ENCODE measurements at regions not wholly inside any gene's neighbourhood (a gene's known extent, or its start where the extent isn't known, plus 50 kb on each side); places are given as distances from the start of the nearest gene placed in this dataset.

GRCh38 chr1:30658014-30658336, 65.4 kb downstream of the MATN1 start:
- H4K20me1 ChIP-seq (ENCODE audit: insufficient read depth, low read length): no peaks in the 10 kb centered on the region
- Mint-ChIP-seq H3K4me3 (ENCODE audit: unreplicated experiment) (no peak overlapping the region), H3K36me3 (ENCODE audit: low read depth, unreplicated experiment) (peaks cover 1% of the 10 kb centered on the region), H3K27ac (ENCODE audit: unreplicated experiment) (no peak overlapping the region), H3K27me3 (ENCODE audit: low read depth, unreplicated experiment) (peaks cover 42% of the 10 kb centered on the region), H3K4me1 (ENCODE audit: low read depth, unreplicated experiment) (peaks cover 1% of the 10 kb centered on the region), H3K9me3 (ENCODE audit: unreplicated experiment) (no peaks in the 10 kb centered on the region)
- H2AFZ ChIP-seq (ENCODE audit: low read depth, low read length): no peak overlapping the region
- no peaks in the 10 kb centered on the region for H3K9me3 ChIP-seq (ENCODE audit: insufficient read depth, low read depth, low read length)
- no peak for TF ChIP-seq EZH2 (IDR thresholded peaks at IDR 0.05; ENCODE audit: insufficient read depth, low read length)
- TF ChIP-seq CTCF (IDR thresholded peaks at IDR 0.05; ENCODE audit: insufficient read depth, low read depth, low read length): no peak
- DNase-seq (ENCODE audit: low read depth) (no peak), FAIRE-seq (no peak)
- H3K4me2 ChIP-seq (ENCODE audit: low read length): no peak overlapping the region
- H3K9ac ChIP-seq (ENCODE audit: low read length): no peak overlapping the region
- H3K4me3 ChIP-seq (ENCODE audit: insufficient read depth, low read depth, low read length): no peak overlapping the region
- no peak overlapping the region for H3K27ac ChIP-seq (ENCODE audit: low read depth, low read length)
- no peaks in the 10 kb centered on the region for H3K36me3 ChIP-seq (ENCODE audit: insufficient read depth, low read length)
- H3K27me3 ChIP-seq (ENCODE audit: insufficient read depth, low read length): peaks cover 6% of the 10 kb centered on the region
- H3K4me1 ChIP-seq (ENCODE audit: insufficient read depth, low read length): no peaks in the 10 kb centered on the region
- H3K79me2 ChIP-seq (ENCODE audit: insufficient read depth, low read length): no peaks in the 10 kb centered on the region

GRCh38 chr1:30657131-30658013, 66.0 kb downstream of the MATN1 start:
- Mint-ChIP-seq H3K4me3 (ENCODE audit: unreplicated experiment) (no peak overlapping the region), H3K27ac (ENCODE audit: unreplicated experiment) (no peak overlapping the region), H3K27me3 (ENCODE audit: low read depth, unreplicated experiment) (peaks cover 45% of the 10 kb centered on the region), H3K36me3 (ENCODE audit: low read depth, unreplicated experiment) (peaks cover 1% of the 10 kb centered on the region), H3K9me3 (ENCODE audit: unreplicated experiment) (no peaks in the 10 kb centered on the region), H3K4me1 (ENCODE audit: low read depth, unreplicated experiment) (peaks cover 1% of the 10 kb centered on the region)
- H2AFZ ChIP-seq (ENCODE audit: low read depth, low read length): no peak overlapping the region
- H3K27ac ChIP-seq (ENCODE audit: low read depth, low read length): no peak overlapping the region
- H3K79me2 ChIP-seq (ENCODE audit: insufficient read depth, low read length): no peaks in the 10 kb centered on the region
- FAIRE-seq (no peak), DNase-seq (ENCODE audit: low read depth) (no peak)
- H3K4me2 ChIP-seq (ENCODE audit: low read length): no peak overlapping the region
- no peaks in the 10 kb centered on the region for H3K9me3 ChIP-seq (ENCODE audit: insufficient read depth, low read depth, low read length)
- no peaks in the 10 kb centered on the region for H4K20me1 ChIP-seq (ENCODE audit: insufficient read depth, low read length)
- H3K9ac ChIP-seq (ENCODE audit: low read length): no peak overlapping the region
- peaks cover 6% of the 10 kb centered on the region for H3K27me3 ChIP-seq (ENCODE audit: insufficient read depth, low read length)
- TF ChIP-seq EZH2 (IDR thresholded peaks at IDR 0.05; ENCODE audit: insufficient read depth, low read length) (no peak), CTCF (IDR thresholded peaks at IDR 0.05; ENCODE audit: insufficient read depth, low read depth, low read length) (no peak)
- no peaks in the 10 kb centered on the region for H3K4me1 ChIP-seq (ENCODE audit: insufficient read depth, low read length)
- no peak overlapping the region for H3K4me3 ChIP-seq (ENCODE audit: insufficient read depth, low read depth, low read length)
- no peaks in the 10 kb centered on the region for H3K36me3 ChIP-seq (ENCODE audit: insufficient read depth, low read length)
